HG02870 (cell line): ENCODE measurements at regions not wholly inside any gene's neighbourhood (a gene's known extent, or its start where the extent isn't known, plus 50 kb on each side); places are given as distances from the start of the nearest gene placed in this dataset.

ENCODE experiments used
- ATAC-seq: cut with Tn5 transposase; IDR thresholded peaks from one replicate; pipeline ENCODE4 v1.9.1; 2021; ENCODE audit warnings: mild to moderate bottlenecking, moderate library complexity; ENCODE audit not compliant: unreplicated experiment

DNA sequence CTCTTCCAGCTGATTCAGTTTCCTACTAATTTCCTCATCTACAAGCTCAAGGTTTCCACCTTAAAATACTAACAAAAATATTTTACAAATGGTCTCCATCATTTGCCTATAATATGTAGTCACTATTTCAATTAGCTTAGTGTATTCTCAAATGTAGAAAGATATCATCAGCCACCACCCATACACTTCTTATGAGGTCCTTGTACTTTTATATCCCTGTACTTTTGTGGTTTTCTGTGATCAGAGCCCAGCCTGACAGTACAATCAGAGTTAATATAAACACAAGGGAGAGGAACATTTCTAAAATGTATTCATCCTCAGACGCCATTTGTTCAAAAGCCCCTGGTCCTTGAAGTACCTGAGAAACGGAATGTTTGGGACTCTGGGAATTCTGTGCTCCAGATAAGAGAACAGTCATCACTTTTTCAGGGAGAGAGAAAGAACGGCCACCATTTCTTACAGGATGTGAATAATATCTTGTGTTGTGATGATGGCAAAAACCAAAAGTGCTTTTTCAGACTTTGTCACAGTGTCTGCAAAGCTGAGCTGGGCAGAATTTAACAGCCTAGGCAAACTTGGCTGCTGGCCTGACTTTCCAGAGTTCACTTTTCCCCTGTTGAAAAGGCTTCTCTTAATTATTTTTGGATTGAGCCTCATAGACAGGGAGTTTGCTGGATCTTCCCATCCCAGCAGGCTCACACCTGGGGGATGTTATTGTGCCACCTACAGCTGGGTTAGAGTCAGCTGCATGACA, 361.7 kb upstream of the ACVR2A start:
- ATAC-seq, result no peak

- ATAC-seq, result no peak
Observed at GRCh38 chr2:147482111-147482895, 362.5 kb upstream of the ACVR2A start.

GRCh38 chr2:147479358-147479757, 365.5 kb upstream of the ACVR2A start:
- no peak for ATAC-seq

GRCh38 chr2:147473075-147473474, 371.8 kb upstream of the ACVR2A start:
- ATAC-seq, result no peak

- ATAC-seq, result no peak
Observed at GRCh38 chr2:147471126-147471525, 373.7 kb upstream of the ACVR2A start.

DNA sequence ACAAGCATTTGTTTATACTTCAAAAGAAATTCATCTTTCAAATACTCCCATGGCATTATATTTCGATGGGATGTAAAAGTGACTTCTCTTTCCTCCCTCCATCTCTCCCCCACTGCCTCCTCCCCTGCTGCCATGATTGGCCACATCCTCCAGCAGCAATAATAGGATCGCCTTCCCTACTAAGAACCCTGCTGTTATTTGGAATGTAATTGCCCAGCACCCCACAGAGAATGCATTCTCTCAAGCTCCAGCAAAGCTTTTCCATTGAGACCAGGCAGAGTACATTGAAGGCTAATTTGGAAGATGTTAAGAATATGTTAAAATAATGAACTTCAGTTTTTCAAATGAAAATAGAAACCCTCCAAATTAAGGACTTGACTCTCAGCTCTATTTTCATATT, 375.4 kb upstream of the ACVR2A start:
- ATAC-seq, result no peak

GRCh38 chr2:147468963-147469362, 375.9 kb upstream of the ACVR2A start:
- ATAC-seq, result no peak

DNA sequence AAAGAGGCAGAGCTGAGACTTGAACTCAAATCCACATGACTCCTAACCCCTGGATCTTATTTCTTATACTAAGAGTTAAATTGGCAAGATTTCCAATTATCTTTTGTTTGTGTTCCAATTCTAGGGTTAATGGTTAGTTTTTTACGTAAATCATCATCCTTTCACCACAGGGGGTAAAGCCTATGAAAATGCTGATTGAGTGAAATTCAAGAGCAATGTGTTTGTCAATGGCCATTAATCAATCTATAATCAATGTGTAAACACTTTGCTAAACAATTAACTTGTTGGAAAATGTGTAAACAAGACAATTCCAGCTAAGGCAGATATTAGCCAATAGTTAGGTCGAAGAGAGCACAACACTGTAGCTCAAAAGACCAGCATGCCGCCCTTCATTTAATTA, 376.5 kb upstream of the ACVR2A start:
- no peak for ATAC-seq

GRCh38 chr2:147467441-147467840, 377.4 kb upstream of the ACVR2A start:
- ATAC-seq, result no peak

- ATAC-seq, result no peak
Observed at GRCh38 chr2:147464737-147465357, 380.0 kb upstream of the ACVR2A start.

DNA sequence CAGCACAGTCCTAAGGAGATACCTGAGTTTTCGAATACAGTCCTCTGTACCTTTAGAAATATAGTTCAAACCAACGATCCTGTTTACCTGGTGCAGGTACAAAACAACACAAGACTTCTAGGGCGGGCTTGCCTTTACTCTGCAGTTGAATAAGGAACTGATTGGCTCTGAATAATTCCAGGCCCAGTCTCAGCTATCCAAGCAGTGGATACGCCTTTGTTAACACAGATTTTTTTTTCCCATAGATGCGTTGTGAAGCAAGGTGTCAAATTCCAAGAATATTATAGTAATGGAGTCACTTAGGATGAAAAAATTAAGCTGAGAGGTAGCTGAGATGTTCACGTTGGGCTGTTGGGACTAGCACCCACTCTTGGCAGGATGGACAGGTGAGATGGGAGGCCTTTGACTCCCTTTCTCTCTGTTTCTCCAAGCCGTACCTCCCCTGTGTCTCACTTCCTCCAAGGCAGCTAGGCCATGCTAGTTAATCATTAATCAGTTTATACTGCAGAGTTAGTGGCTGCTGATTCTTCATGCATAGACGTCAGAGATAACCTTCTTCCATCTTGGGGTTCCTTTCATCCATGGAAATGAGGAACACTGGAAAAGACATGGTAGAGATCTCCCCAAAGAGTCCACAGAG, 380.8 kb upstream of the ACVR2A start:
- peak; percentile 67 for ATAC-seq

GRCh38 chr2:147460155-147460554, 384.7 kb upstream of the ACVR2A start:
- ATAC-seq, result no peak

- no peak for ATAC-seq
Observed at GRCh38 chr2:147456779-147457178, 388.1 kb upstream of the ACVR2A start.

- ATAC-seq, result no peak
Observed at GRCh38 chr2:147451902-147452515, 392.8 kb upstream of the ACVR2A start.

DNA sequence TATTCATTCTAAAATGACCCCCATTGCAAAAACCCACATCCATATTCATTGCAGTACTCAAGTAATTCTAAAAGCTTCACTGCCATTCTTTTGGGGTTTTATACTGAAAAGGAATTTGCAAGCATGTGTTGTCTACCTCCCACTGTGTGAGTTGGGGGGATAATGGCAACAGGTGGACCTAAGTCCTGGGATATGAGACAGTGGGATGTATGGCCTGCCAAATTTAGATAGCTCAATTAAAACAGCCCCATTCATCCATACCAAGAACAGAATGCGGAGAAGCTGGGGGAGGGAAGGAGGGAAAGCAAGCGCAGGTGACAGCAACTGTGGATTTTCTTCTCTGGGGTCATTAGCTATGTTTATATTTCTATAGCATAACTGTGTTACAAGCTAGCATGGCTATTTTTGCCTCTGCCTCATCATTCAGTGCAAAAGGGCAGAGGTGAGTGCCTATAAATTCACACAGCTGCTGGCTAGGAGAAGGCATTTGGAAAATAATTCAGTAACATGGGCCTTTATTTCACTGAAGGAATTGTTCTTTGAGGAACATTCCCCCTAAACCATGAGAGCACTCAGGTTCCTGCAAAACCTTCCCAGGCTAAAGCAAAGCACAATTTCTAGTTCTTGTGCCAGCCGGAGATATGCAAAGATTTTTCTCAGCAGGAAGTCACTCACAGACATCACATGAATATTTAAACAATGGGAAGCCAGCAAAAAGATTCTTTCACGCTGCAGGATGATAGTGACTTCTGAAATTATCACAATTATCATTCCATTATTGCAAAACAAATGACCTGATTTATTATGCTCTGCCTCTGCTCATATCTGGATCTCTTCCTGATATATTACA, 393.9 kb upstream of the ACVR2A start:
- no peak for ATAC-seq

DNA sequence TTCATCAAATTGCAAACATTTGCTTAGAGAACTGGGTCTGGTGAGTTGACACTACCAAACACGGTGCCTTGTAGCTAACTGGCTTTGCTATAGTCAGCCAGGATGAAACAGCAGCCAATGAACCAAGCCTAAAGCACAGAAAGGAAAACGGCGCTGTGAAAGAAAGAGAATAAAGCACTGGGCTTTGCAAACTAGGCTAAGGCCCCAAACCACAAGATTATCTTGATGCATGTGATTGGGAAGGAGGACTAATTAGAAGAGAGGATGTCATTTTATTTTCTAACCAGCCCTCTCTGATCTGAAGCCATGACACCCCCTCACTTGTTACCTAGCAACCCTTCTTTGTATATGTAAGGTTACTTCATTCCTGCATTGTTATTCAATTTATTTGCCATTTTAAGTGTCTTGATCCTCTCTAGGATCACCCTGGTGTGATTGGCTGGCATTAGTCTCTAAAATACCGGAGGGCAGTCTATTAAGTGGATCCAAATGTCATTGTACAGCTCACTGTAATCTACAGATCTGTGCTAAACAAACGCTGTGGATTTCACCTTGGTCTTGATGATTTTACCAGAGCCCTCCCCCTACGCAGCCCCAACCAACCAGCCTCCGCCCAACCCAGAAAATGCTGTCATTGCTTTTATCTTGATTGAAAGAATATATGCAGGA, 395.4 kb upstream of the ACVR2A start:
- ATAC-seq, result no peak

DNA sequence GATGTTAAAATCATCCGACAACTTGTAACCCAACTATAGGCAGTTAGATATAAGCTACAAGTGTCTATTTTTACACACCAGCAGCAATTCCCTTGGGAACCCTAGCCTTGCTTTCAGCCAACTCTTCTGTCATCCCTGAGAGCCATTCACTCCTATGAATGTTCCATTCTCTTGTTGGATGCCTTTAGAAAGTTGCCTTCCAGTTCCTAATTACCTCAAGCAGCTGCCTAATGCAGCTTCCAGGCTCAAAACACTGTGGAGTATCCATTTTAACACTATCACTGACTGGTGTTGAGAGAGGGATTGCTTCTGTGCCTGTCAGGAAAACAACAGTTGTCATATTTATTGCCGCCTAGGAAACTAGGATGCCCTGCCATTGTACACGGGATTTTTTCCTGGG, 402.0 kb upstream of the ACVR2A start:
- ATAC-seq, result no peak

- no peak for ATAC-seq
Observed at GRCh38 chr2:147441182-147441581, 403.6 kb upstream of the ACVR2A start.

- ATAC-seq, result no peak
Observed at GRCh38 chr2:147440734-147441133, 404.1 kb upstream of the ACVR2A start.

DNA sequence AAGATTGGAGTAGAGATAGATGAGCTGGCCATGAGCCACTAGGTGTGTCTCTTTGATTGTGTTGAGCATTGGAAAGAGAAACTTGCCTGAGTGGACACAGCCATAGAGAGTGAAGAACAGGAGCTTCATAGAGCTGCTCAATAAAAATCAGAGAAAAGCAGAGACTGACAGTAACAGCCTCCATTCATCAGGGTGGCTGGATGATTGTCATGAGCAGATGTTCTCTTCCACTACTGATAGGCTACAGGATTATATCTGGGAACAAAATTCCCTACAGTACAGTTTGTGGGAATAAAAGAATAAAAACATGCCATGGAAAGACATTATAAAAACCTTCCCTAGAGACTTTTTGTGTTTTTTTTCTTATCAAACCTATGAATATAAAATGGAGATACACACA, 404.8 kb upstream of the ACVR2A start:
- ATAC-seq, result no peak
